Uterus (tissue), 2 donors: ENCODE measurements at regions not wholly inside any gene's neighbourhood (a gene's known extent, or its start where the extent isn't known, plus 50 kb on each side); places are given as distances from the start of the nearest gene placed in this dataset.

Source experiments
- POLR2A ChIP-seq, 2 donors: fragments of 450-650 bp; IDR thresholded peaks; one replicate each; pipeline ENCODE4 v1.6.1; 2016; ENCODE audit warnings: antibody characterized with exemption in 2 of 2, mild to moderate bottlenecking in 1 of 2, moderate library complexity in 1 of 2
- TF ChIP-seq, protein P1 (sequence below), 4 experiments: fragments of 200-600 bp in 2 of 4; fragments of 450-650 bp in 2 of 4; sonication (generic) in 2 of 4; IDR thresholded peaks; one replicate each; pipeline ENCODE4 v1.5.1; 2016 to 2019; ENCODE audit warnings: antibody characterized with exemption in 4 of 4, mild to moderate bottlenecking in 2 of 4, moderate library complexity in 1 of 4

GRCh38 chr7:124323597-124323996 lies 290.7 kb upstream of the TMEM229A start:
- TF ChIP-seq POLR2A (IDR thresholded peaks at IDR 0.05), result no peak
- TF ChIP-seq, protein P1, sequence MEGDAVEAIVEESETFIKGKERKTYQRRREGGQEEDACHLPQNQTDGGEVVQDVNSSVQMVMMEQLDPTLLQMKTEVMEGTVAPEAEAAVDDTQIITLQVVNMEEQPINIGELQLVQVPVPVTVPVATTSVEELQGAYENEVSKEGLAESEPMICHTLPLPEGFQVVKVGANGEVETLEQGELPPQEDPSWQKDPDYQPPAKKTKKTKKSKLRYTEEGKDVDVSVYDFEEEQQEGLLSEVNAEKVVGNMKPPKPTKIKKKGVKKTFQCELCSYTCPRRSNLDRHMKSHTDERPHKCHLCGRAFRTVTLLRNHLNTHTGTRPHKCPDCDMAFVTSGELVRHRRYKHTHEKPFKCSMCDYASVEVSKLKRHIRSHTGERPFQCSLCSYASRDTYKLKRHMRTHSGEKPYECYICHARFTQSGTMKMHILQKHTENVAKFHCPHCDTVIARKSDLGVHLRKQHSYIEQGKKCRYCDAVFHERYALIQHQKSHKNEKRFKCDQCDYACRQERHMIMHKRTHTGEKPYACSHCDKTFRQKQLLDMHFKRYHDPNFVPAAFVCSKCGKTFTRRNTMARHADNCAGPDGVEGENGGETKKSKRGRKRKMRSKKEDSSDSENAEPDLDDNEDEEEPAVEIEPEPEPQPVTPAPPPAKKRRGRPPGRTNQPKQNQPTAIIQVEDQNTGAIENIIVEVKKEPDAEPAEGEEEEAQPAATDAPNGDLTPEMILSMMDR (IDR thresholded peaks at IDR 0.05), result no peak
